ENCODE measurements at regions not wholly inside any gene's neighbourhood (a gene's known extent, or its start where the extent isn't known, plus 50 kb on each side); places are given as distances from the start of the nearest gene placed in this dataset.

GRCh38 chr10:88149906-88150305, 286.5 kb downstream of the PTEN start:
- Mint-ChIP-seq H3K36me3 (ENCODE audit: low read depth) (no peaks in the 10 kb centered on the region), H3K27ac (no peak overlapping the region), H3K9me3 (peaks cover 5% of the 10 kb centered on the region), H3K4me1 (peaks cover 12% of the 10 kb centered on the region), H3K27me3 (no peaks in the 10 kb centered on the region), H3K4me3 (no peak overlapping the region)
- TF ChIP-seq CTCF (IDR thresholded peaks at IDR 0.05), result no peak
- CTCF ChIA-PET, result no interaction called here
- DNase-seq (no peak), ATAC-seq (ENCODE audit: low read depth) (no peak)
- intact Hi-C loops (cut with micrococcal nuclease), result no loop called here
- POLR2A ChIA-PET, result no interaction called here

DNA sequence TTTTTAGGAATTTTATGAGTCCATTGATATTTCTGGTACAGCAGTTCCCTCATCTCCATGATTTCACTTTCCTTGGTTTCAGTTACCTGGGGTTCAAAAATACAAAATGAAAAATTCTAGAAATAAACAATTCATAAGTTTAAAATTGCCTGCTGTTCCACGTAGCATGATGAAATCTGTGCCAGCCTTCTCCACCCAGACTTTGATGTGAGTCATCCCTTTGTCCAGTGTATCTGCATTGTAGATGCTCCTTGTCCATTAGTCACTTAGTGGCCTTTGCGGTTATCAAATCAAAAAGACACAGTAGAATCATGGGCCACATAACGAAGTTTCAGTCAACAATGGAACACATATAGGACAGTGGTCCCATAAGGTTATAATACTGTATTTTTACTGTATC, 286.9 kb downstream of the PTEN start:
- intact Hi-C loops (cut with micrococcal nuclease), result no loop called here
- no peak overlapping the region for H3K27ac Mint-ChIP-seq
- H3K4me3 Mint-ChIP-seq, result no peak overlapping the region
- ChIA-PET POLR2A (no interaction called here), CTCF (no interaction called here)
- no peaks in the 10 kb centered on the region for H3K36me3 Mint-ChIP-seq (ENCODE audit: low read depth)
- H3K27me3 Mint-ChIP-seq, result no peaks in the 10 kb centered on the region
- no peak for DNase-seq
- peaks cover 12% of the 10 kb centered on the region for H3K4me1 Mint-ChIP-seq
- H3K9me3 Mint-ChIP-seq, result peaks cover 5% of the 10 kb centered on the region
- ATAC-seq (ENCODE audit: low read depth), result no peak
- no peak for TF ChIP-seq CTCF (IDR thresholded peaks at IDR 0.05)

DNA sequence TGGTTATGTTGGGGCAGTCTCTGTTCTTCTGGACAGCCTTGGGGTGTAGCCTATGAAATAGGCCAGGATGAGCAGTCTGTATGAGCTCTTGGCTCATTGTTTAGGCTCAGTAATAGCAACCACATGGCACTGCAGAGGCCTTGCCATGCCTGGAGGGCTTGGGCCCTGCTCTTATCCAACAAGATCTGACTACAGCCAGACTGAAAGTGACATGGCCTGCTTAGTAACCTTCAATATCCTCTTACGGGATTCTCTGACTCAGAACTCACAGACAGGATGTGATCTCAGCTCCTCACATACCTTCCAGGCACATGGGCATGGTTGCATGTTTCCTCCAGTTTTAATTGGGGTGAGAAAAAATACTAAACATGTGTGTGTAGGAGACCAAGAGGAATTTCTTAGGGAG, 289.3 kb downstream of the PTEN start:
- CTCF ChIA-PET, result no interaction called here
- Mint-ChIP-seq H3K4me3 (no peak overlapping the region), H3K4me1 (peaks cover 12% of the 10 kb centered on the region), H3K36me3 (ENCODE audit: low read depth) (no peaks in the 10 kb centered on the region), H3K27me3 (no peaks in the 10 kb centered on the region), H3K9me3 (peaks cover 5% of the 10 kb centered on the region), H3K27ac (peak overlapping the region; percentile 19)
- intact Hi-C loops (cut with micrococcal nuclease), result no loop called here
- TF ChIP-seq CTCF (IDR thresholded peaks at IDR 0.05), result no peak
- POLR2A ChIA-PET, result interaction anchor here (0.6 to 2.0 kb wide), 2 partner anchors 232 to 290 kb away, joined by 4 to 6 read pairs; no protein-coding TSS in a partner anchor
- ATAC-seq (ENCODE audit: low read depth) (peak; percentile 84), DNase-seq (no peak)

- Mint-ChIP-seq H3K9me3 (peaks cover 2% of the 10 kb centered on the region), H3K36me3 (ENCODE audit: low read depth) (no peaks in the 10 kb centered on the region), H3K27me3 (no peaks in the 10 kb centered on the region), H3K4me3 (no peak overlapping the region), H3K4me1 (peaks cover 17% of the 10 kb centered on the region), H3K27ac (peak overlapping the region; percentile 39)
- CTCF ChIA-PET, result interaction anchor here (0.9 kb wide), 1 partner anchor 9 kb away, joined by 3 read pairs; no protein-coding TSS in a partner anchor
- no peak for TF ChIP-seq CTCF (IDR thresholded peaks at IDR 0.05)
- ATAC-seq (ENCODE audit: low read depth), result peak; percentile 42
- no peak for DNase-seq
- intact Hi-C loops (cut with micrococcal nuclease), result no loop called here
- POLR2A ChIA-PET, result no interaction called here
Measured at GRCh38 chr10:88154596-88155250, 291.3 kb downstream of the PTEN start.

DNA sequence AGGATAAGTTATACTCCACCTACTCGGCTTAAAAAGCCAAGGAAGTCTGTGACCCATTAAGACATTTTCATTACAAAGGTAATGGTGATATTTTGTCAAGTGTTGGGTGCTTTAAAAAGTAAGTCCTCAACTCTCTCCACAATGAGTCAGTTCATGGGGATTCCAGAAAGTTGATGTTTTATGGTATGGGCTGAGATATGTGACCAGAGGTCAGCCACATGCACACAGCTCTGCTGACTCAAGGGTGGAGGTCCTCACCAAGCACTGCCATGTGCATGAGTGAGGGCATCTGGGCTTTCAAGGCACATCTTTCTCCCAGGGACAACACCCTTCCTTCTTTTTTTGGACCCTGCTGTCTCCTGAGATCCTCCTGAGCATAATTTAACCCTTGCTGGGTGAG, 292.9 kb downstream of the PTEN start:
- Mint-ChIP-seq H3K4me1 (peaks cover 17% of the 10 kb centered on the region), H3K36me3 (ENCODE audit: low read depth) (no peaks in the 10 kb centered on the region), H3K4me3 (no peak overlapping the region), H3K9me3 (peaks cover 2% of the 10 kb centered on the region), H3K27ac (no peak overlapping the region), H3K27me3 (no peaks in the 10 kb centered on the region)
- POLR2A ChIA-PET, result no interaction called here
- ATAC-seq (ENCODE audit: low read depth) (no peak), DNase-seq (no peak)
- CTCF ChIA-PET, result no interaction called here
- no peak for TF ChIP-seq CTCF (IDR thresholded peaks at IDR 0.05)
- intact Hi-C loops (cut with micrococcal nuclease), result no loop called here
